T-helper 2 cell treated with Interferon-gamma antibody and Interleukin-4, amounts not matched to agents 5 μg/mL and 100 μg/mL, for 36 hours (primary cell): ENCODE measurements at regions not wholly inside any gene's neighbourhood (a gene's known extent, or its start where the extent isn't known, plus 50 kb on each side); places are given as distances from the start of the nearest gene placed in this dataset.

ENCODE experiments used
- DNase-seq: peaks from one replicate; pipeline ENCODE4 v3.0.0; 2021; ENCODE audit warnings: low spot score
- H3K27ac Mint-ChIP-seq: one replicate; pipeline ENCODE4 v1.8.0; 2021; ENCODE audit warnings: mild to moderate bottlenecking, mixed read lengths
- H3K27me3 Mint-ChIP-seq: one replicate; pipeline ENCODE4 v1.8.0; 2021; ENCODE audit warnings: low read depth, mixed read lengths
- H3K36me3 Mint-ChIP-seq: one replicate; pipeline ENCODE4 v1.8.0; 2021; ENCODE audit warnings: low read depth, mixed read lengths
- H3K4me1 Mint-ChIP-seq: one replicate; pipeline ENCODE4 v1.8.0; 2021; ENCODE audit warnings: low read depth, mixed read lengths
- H3K4me3 Mint-ChIP-seq: one replicate; pipeline ENCODE4 v1.8.0; 2022; ENCODE audit warnings: mild to moderate bottlenecking, moderate library complexity, mixed read lengths
- H3K9me3 Mint-ChIP-seq: one replicate; pipeline ENCODE4 v1.8.0; 2021; ENCODE audit warnings: mixed read lengths

GRCh38 chr5:118022062-118022461, 966.3 kb downstream of the DTWD2 start:
- H3K9me3 Mint-ChIP-seq = no peaks in the 10 kb centered on the region
- no peak overlapping the region for H3K27ac Mint-ChIP-seq
- H3K4me1 Mint-ChIP-seq = no peaks in the 10 kb centered on the region
- H3K27me3 Mint-ChIP-seq = no peaks in the 10 kb centered on the region
- H3K36me3 Mint-ChIP-seq = no peaks in the 10 kb centered on the region
- no peak overlapping the region for H3K4me3 Mint-ChIP-seq
- DNase-seq = no peak

DNA sequence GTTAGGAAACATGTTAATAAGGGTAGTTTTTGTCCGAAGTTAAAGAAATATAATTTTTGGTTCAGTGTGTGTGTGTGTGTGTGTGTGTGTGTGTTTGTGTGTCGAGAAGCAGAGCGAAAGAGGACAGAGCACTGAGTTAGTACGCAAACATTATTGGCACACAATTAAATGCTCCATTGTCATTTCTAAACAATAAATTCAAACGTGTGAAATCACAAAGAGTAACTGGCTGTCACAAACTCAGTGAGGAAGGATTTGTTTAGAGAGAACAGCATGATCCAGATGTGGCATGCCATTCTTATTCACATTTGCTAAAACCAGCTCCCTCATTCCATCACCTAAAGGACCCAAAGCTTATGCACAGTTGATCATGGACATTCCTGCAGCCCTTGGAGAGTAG, 970.8 kb downstream of the DTWD2 start:
- DNase-seq = no peak
- Mint-ChIP-seq H3K4me3 (no peak overlapping the region), H3K4me1 (no peaks in the 10 kb centered on the region), H3K36me3 (no peaks in the 10 kb centered on the region), H3K9me3 (no peaks in the 10 kb centered on the region), H3K27me3 (no peaks in the 10 kb centered on the region), H3K27ac (no peak overlapping the region)

GRCh38 chr5:118016396-118016795, 972.0 kb downstream of the DTWD2 start:
- H3K27ac Mint-ChIP-seq = no peak overlapping the region
- no peaks in the 10 kb centered on the region for H3K4me1 Mint-ChIP-seq
- H3K4me3 Mint-ChIP-seq = no peak overlapping the region
- no peaks in the 10 kb centered on the region for H3K36me3 Mint-ChIP-seq
- no peak for DNase-seq
- no peaks in the 10 kb centered on the region for H3K27me3 Mint-ChIP-seq
- no peaks in the 10 kb centered on the region for H3K9me3 Mint-ChIP-seq

DNA sequence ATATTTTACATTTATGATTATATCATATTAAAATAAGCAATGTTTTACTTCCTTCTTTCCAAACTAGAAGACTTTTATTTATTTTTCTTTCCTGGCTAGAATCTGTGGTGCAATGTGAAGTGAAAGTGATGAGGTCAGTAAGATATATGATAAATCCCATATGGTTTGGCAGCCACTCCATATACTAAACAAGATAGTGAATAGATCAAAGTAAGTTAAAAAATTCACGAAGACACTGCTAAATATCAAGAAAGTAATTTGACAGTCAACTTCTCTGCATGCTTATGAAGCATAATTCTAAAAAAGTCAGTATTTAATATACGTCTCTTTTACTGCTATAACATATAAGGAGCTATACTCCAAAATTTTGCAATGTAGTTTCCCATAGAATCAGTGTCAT, 972.8 kb downstream of the DTWD2 start:
- Mint-ChIP-seq H3K4me1 (no peaks in the 10 kb centered on the region), H3K9me3 (no peaks in the 10 kb centered on the region), H3K4me3 (no peak overlapping the region), H3K27me3 (no peaks in the 10 kb centered on the region), H3K36me3 (no peaks in the 10 kb centered on the region), H3K27ac (no peak overlapping the region)
- DNase-seq = no peak

GRCh38 chr5:118009741-118010297, 978.5 kb downstream of the DTWD2 start:
- DNase-seq = no peak
- Mint-ChIP-seq H3K4me3 (no peak overlapping the region), H3K9me3 (no peaks in the 10 kb centered on the region), H3K4me1 (no peaks in the 10 kb centered on the region), H3K27me3 (no peaks in the 10 kb centered on the region), H3K27ac (no peak overlapping the region), H3K36me3 (no peaks in the 10 kb centered on the region)

- no peak overlapping the region for H3K4me3 Mint-ChIP-seq
- no peaks in the 10 kb centered on the region for H3K27me3 Mint-ChIP-seq
- no peaks in the 10 kb centered on the region for H3K36me3 Mint-ChIP-seq
- no peak overlapping the region for H3K27ac Mint-ChIP-seq
- DNase-seq = no peak
- no peaks in the 10 kb centered on the region for H3K4me1 Mint-ChIP-seq
- H3K9me3 Mint-ChIP-seq = no peaks in the 10 kb centered on the region
Measured at GRCh38 chr5:118008779-118009178, 979.6 kb downstream of the DTWD2 start.

DNA sequence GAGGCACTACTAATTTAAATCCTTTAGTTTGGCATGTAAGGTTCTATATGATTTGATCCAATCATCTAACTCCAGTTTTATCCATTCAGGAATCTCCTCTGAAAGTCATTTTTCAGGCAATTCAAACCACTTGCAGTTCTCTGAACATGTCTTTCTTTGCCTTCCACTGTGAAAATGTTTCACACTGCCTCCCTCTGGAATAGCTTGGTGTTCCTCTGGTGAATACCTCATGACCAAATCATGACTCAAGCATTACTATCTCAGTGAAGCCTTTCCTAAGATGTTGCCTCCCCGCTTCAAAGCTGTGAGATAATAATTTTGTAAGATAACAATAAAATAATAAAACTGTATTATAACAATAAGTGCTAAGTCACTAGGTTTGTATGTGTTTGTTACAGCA, 981.1 kb downstream of the DTWD2 start:
- no peaks in the 10 kb centered on the region for H3K36me3 Mint-ChIP-seq
- no peak for DNase-seq
- H3K9me3 Mint-ChIP-seq = no peaks in the 10 kb centered on the region

GRCh38 chr5:118006219-118006618, 982.1 kb downstream of the DTWD2 start:
- Mint-ChIP-seq H3K9me3 (no peaks in the 10 kb centered on the region), H3K27me3 (no peaks in the 10 kb centered on the region), H3K36me3 (no peaks in the 10 kb centered on the region), H3K4me1 (no peaks in the 10 kb centered on the region), H3K27ac (no peak overlapping the region), H3K4me3 (no peak overlapping the region)
- no peak for DNase-seq

More for the DNA sequence above, 981.1 kb downstream of the DTWD2 start:
- Mint-ChIP-seq H3K4me3 (no peak overlapping the region), H3K27ac (no peak overlapping the region), H3K27me3 (no peaks in the 10 kb centered on the region), H3K4me1 (no peaks in the 10 kb centered on the region)

DNA sequence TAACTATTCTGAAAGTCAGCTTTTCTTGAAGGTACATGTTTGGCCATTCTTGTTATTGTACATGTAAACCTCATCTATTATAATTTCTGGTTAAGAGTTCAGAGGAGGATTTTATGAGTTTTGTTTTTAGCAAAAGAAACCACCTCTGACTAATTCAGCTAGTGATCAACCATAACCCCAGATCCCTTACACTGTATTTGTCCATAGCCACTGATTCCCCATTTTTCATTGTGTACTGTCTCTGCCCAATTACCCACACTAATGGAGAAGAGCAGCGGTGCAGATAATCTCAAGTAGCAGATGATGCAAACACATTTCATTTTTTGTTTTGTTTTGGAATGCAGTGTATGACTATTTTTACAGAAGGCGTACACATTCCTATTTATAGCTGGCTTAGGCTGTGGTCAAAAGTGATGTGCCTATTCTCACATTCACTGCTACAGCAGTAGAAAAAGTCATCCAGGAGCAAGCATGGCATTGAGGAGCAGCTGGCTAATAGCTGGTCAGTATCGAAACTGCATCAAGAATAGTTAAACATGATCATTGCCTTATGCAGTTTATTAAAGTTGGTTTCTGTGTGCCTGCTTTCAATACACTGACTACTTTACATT, 988.3 kb downstream of the DTWD2 start:
- no peak overlapping the region for H3K4me3 Mint-ChIP-seq
- H3K4me1 Mint-ChIP-seq = no peaks in the 10 kb centered on the region
- no peaks in the 10 kb centered on the region for H3K36me3 Mint-ChIP-seq
- H3K9me3 Mint-ChIP-seq = peaks cover 4% of the 10 kb centered on the region
- DNase-seq = no peak
- no peak overlapping the region for H3K27ac Mint-ChIP-seq
- no peaks in the 10 kb centered on the region for H3K27me3 Mint-ChIP-seq

DNA sequence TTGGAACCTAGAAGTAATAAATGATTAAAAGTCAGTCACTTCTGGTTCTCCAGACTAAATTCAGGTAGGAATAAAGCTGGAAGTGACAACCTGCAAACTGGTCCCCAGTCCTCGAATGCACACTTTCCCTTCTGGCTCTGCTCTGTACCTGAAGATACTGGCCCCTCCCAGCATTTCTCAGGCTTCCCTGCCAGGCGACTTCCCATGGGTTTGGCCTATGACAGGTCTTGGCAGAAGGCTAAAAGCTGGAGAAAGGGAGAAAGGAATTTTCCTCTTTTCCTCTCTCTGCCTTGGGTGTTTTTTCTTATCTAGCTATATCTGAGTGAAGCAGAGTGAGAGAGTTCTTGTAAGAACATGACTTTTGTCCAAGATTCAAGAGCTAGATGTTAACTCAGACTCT, 1005.7 kb downstream of the DTWD2 start:
- H3K36me3 Mint-ChIP-seq = no peaks in the 10 kb centered on the region
- no peaks in the 10 kb centered on the region for H3K27me3 Mint-ChIP-seq
- peaks cover 13% of the 10 kb centered on the region for H3K9me3 Mint-ChIP-seq
- H3K4me1 Mint-ChIP-seq = no peaks in the 10 kb centered on the region
- H3K4me3 Mint-ChIP-seq = no peak overlapping the region
- no peak overlapping the region for H3K27ac Mint-ChIP-seq
- no peak for DNase-seq

DNA sequence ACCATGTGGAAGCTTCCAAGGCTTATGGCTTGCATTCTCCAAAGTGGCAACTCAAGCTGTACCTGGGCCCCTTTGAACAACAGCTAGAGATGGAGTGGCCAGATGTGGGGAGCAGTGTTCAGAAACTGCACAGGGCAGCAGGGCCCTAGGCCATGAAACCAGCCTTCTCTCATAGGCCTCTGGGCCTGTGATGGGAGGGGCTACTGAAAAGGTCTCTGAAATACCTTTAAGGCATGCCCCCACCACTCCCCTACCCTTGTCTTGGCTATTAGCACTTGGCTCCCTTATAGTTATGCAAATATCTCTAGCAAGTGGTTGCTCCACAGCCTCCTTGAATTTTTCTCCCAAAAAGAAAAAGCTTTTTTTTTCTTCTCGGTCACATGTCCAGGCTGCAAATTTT, 1014.6 kb downstream of the DTWD2 start:
- Mint-ChIP-seq H3K4me3 (no peak overlapping the region), H3K27me3 (no peaks in the 10 kb centered on the region), H3K36me3 (no peaks in the 10 kb centered on the region), H3K9me3 (peaks cover 8% of the 10 kb centered on the region), H3K27ac (no peak overlapping the region), H3K4me1 (no peaks in the 10 kb centered on the region)
- DNase-seq = no peak

GRCh38 chr5:117955831-117956230, 1032.5 kb downstream of the DTWD2 start:
- H3K27ac Mint-ChIP-seq = no peak overlapping the region
- H3K27me3 Mint-ChIP-seq = no peaks in the 10 kb centered on the region
- no peak for DNase-seq
- H3K4me1 Mint-ChIP-seq = no peaks in the 10 kb centered on the region
- no peaks in the 10 kb centered on the region for H3K36me3 Mint-ChIP-seq
- H3K4me3 Mint-ChIP-seq = no peak overlapping the region
- no peaks in the 10 kb centered on the region for H3K9me3 Mint-ChIP-seq

DNA sequence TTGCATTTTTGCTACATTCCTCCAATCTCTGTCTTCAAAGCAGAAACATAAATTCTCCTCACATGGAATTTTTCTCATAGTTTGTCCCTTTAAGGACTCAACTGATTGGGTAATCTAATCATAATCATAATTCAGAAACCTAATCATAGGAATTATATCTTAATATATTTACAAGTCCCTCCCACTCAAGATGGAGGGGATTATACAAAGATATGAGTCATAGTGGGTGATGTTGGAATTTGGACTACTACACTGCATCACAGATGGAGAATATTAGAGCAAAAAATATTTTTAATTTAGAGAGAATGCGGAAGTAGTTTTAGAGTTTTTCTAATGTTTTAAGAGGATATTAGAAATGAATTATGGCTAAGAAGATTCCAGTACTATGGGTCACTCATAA, 1034.0 kb downstream of the DTWD2 start:
- H3K27ac Mint-ChIP-seq = no peak overlapping the region
- no peaks in the 10 kb centered on the region for H3K4me1 Mint-ChIP-seq
- no peak for DNase-seq
- H3K36me3 Mint-ChIP-seq = no peaks in the 10 kb centered on the region
- H3K27me3 Mint-ChIP-seq = no peaks in the 10 kb centered on the region
- no peak overlapping the region for H3K4me3 Mint-ChIP-seq
- peaks cover 7% of the 10 kb centered on the region for H3K9me3 Mint-ChIP-seq

DNA sequence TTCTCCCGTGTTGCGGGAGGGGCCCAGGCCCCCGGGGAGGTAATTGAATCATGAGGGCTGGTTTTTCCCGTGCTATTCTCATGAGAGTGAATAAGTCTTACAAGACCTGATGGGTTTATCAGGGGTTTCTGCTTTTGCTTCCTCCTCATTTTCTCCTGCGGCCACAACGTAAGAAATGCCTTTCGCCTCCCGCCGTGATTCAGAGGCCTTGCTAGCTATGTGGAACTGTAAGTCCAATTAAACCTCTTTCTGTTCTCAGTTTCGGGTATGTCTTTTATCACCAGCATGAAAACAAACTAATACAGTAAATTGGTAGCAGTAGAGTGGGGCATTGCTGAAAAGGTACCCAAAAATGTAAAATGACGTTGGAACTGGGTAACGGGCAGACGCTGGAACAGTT, 1035.1 kb downstream of the DTWD2 start:
- no peaks in the 10 kb centered on the region for H3K27me3 Mint-ChIP-seq
- no peaks in the 10 kb centered on the region for H3K36me3 Mint-ChIP-seq
- DNase-seq = no peak
- no peak overlapping the region for H3K27ac Mint-ChIP-seq
- H3K9me3 Mint-ChIP-seq = peaks cover 7% of the 10 kb centered on the region
- no peaks in the 10 kb centered on the region for H3K4me1 Mint-ChIP-seq
- H3K4me3 Mint-ChIP-seq = no peak overlapping the region

- DNase-seq = no peak
- no peaks in the 10 kb centered on the region for H3K4me1 Mint-ChIP-seq
- no peak overlapping the region for H3K27ac Mint-ChIP-seq
- peaks cover 15% of the 10 kb centered on the region for H3K9me3 Mint-ChIP-seq
- H3K4me3 Mint-ChIP-seq = no peak overlapping the region
- no peaks in the 10 kb centered on the region for H3K27me3 Mint-ChIP-seq
- H3K36me3 Mint-ChIP-seq = no peaks in the 10 kb centered on the region
Measured at GRCh38 chr5:117947836-117948235, 1040.5 kb downstream of the DTWD2 start.
